SK-N-SH treated with all-trans-retinoic acid at 6 μM for 48 hours (cell line): ENCODE measurements at regions not wholly inside any gene's neighbourhood (a gene's known extent, or its start where the extent isn't known, plus 50 kb on each side); places are given as distances from the start of the nearest gene placed in this dataset.

Source experiments
- ATAC-seq: fragments of 200-7000 bp; cut with Tn5 transposase; 3 replicates; pipeline ENCODE4 v1.9.1; 2020; ENCODE audit warnings: mild to moderate bottlenecking, moderate library complexity
- ESRRG ChIP-seq: fragments of 250-450 bp; sonication (Bioruptor Pico); IDR thresholded peaks from 2 replicates; pipeline ENCODE4 v1.6.1; 2021; ENCODE audit warnings: mild to moderate bottlenecking
- ISL1 ChIP-seq: fragments of 250-450 bp; sonication (Bioruptor Pico); IDR thresholded peaks from 2 replicates; pipeline ENCODE4 v2.1.2; 2022; ENCODE audit warnings: mild to moderate bottlenecking, moderate library complexity
- RARB ChIP-seq: fragments of 250-450 bp; sonication (Bioruptor Pico); IDR thresholded peaks from 2 replicates; pipeline ENCODE4 v1.8.0; 2021; ENCODE audit warnings: mild to moderate bottlenecking, moderate library complexity
- SNAI2 ChIP-seq: fragments of 250-450 bp; sonication (Bioruptor Pico); IDR thresholded peaks from 2 replicates; pipeline ENCODE4 v1.5.0; 2020; ENCODE audit warnings: mild to moderate bottlenecking, moderate library complexity
- TCF4 ChIP-seq: fragments of 250-450 bp; sonication (Bioruptor Pico); IDR thresholded peaks from 2 replicates; pipeline ENCODE4 v1.8.0; 2021; ENCODE audit warnings: mild to moderate bottlenecking, moderate library complexity, borderline replicate concordance
- TOX ChIP-seq: fragments of 250-450 bp; sonication (Bioruptor Pico); IDR thresholded peaks from 2 replicates; pipeline ENCODE4 v1.8.0; 2021; ENCODE audit warnings: mild to moderate bottlenecking, moderate library complexity, borderline replicate concordance
- ZC3H10 ChIP-seq: fragments of 250-450 bp; sonication (Bioruptor Pico); IDR thresholded peaks from 2 replicates; pipeline ENCODE4 v1.5.1; 2021; ENCODE audit warnings: mild to moderate bottlenecking, moderate library complexity
- ZFP3 ChIP-seq: fragments of 250-450 bp; sonication (Bioruptor Pico); IDR thresholded peaks from 2 replicates; pipeline ENCODE4 v1.5.0; 2020; ENCODE audit warnings: mild to moderate bottlenecking, moderate library complexity
- ZFP30 ChIP-seq: fragments of 450-650 bp; formaldehyde crosslinking; IDR thresholded peaks from 2 replicates; pipeline ENCODE4 v1.5.0; 2022; ENCODE audit warnings: mild to moderate bottlenecking, moderate library complexity
- ZNF70 ChIP-seq: fragments of 450-650 bp; formaldehyde crosslinking; IDR thresholded peaks from 2 replicates; pipeline ENCODE4 v1.5.0; 2020; ENCODE audit warnings: mild to moderate bottlenecking, moderate library complexity
- TF ChIP-seq, protein P1 (sequence below): fragments of 250-450 bp; sonication (Bioruptor Pico); IDR thresholded peaks from 2 replicates; pipeline ENCODE4 v1.5.1; 2021; ENCODE audit warnings: mild to moderate bottlenecking, moderate library complexity
- TF ChIP-seq, protein P2 (sequence below): fragments of 250-450 bp; sonication (Bioruptor Pico); IDR thresholded peaks from 2 replicates; pipeline ENCODE4 v1.8.0; 2021; ENCODE audit warnings: low read depth, mild to moderate bottlenecking, moderate library complexity, borderline replicate concordance
- TF ChIP-seq, protein P3 (sequence below): fragments of 250-450 bp; sonication (Bioruptor Pico); IDR thresholded peaks from 2 replicates; pipeline ENCODE4 v1.5.1; 2020; ENCODE audit warnings: low read depth, mild to moderate bottlenecking, moderate library complexity
- TF ChIP-seq, protein P4 (sequence below): fragments of 250-450 bp; sonication (Bioruptor Pico); IDR thresholded peaks from 2 replicates; pipeline ENCODE4 v1.8.0; 2020; ENCODE audit warnings: mild to moderate bottlenecking, moderate library complexity, borderline replicate concordance

DNA sequence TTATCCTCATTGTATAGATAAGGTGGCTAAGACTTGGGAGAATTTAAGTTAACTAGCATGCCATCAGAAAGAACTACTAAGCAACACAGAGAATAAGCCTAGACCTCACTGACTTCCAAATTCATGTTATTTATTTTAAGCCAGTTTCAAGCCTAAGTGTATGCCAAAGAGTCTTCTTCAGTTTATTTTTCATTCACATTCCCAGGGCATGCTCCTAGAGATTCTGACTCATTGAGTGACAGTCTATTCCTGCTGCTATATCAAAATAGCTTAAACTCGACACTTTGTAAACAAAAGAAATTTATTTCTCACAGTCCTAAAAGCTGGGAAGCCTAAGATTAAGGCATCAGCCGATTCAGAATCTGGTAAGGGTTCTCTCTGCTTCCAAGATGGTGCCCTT, 467.1 kb downstream of the MBD2 start:
- ATAC-seq: no peak
- no peak for TF ChIP-seq ESRRG (CRISPR knock-in tag)
- TF ChIP-seq TOX (CRISPR knock-in tag): no peak

DNA sequence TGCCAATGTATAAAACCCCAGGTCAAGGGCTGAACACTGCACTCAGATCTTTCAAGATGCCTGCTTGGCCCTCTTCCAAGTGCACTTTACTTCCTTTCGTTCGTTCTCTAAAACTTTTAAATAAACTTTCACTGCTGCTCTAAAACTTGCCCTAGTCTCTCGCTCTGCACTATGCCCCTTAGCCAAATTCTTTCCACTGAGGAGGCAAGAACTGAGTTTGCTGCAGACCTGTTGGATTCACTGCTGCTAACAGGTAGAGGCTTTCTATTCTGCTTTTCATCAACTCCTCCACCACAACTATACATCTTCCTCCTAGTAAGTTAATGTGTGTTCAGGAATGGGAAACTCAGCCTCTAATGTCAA, 467.9 kb downstream of the MBD2 start:
- TF ChIP-seq SNAI2 (CRISPR knock-in tag) (no peak), ZFP30 (CRISPR knock-in tag) (no peak)
- TF ChIP-seq, protein P1, sequence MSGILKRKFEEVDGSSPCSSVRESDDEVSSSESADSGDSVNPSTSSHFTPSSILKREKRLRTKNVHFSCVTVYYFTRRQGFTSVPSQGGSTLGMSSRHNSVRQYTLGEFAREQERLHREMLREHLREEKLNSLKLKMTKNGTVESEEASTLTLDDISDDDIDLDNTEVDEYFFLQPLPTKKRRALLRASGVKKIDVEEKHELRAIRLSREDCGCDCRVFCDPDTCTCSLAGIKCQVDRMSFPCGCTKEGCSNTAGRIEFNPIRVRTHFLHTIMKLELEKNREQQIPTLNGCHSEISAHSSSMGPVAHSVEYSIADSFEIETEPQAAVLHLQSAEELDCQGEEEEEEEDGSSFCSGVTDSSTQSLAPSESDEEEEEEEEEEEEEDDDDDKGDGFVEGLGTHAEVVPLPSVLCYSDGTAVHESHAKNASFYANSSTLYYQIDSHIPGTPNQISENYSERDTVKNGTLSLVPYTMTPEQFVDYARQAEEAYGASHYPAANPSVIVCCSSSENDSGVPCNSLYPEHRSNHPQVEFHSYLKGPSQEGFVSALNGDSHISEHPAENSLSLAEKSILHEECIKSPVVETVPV (CRISPR knock-in tag): no peak
- TF ChIP-seq, protein P2, sequence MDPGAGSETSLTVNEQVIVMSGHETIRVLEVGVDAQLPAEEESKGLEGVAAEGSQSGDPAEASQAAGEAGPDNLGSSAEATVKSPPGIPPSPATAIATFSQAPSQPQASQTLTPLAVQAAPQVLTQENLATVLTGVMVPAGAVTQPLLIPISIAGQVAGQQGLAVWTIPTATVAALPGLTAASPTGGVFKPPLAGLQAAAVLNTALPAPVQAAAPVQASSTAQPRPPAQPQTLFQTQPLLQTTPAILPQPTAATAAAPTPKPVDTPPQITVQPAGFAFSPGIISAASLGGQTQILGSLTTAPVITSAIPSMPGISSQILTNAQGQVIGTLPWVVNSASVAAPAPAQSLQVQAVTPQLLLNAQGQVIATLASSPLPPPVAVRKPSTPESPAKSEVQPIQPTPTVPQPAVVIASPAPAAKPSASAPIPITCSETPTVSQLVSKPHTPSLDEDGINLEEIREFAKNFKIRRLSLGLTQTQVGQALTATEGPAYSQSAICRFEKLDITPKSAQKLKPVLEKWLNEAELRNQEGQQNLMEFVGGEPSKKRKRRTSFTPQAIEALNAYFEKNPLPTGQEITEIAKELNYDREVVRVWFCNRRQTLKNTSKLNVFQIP (CRISPR knock-in tag): no peak
- ATAC-seq: no peak

DNA sequence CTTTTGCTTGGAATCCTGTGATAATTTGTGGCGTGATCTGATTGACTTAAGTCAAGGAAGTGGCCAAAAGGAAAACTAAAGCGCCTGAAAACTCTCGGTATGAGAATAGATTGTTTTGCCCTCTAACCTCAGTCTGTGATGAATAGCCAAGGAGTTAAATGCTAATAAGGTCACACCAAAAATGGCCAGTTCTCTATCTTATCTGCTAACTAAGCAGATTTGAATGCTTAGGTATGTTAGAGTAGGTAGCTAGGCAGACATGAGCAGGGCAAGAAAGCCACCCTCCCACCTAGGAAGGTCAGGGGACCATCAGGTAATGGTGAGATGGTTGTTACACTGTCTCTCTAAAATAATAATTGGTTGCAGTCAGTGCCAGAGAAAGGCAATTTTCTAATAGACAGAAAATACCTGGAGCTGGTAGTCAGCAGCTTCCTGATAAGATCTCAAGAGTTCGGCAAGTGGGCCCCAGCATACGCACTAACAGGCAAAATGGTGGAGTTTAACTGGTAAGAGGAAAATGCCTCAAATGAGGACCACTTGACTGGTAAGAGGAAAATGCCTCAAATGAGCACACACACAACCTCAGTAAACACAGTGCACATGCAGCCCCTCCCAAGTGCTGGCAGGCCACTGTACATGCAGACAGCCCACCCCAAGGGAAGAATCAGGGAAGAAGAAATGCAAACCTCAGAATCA, 468.4 kb downstream of the MBD2 start:
- ATAC-seq: no peak
- TF ChIP-seq RARB (CRISPR knock-in tag) (no peak), ZNF70 (no peak), ZFP3 (no peak)

DNA sequence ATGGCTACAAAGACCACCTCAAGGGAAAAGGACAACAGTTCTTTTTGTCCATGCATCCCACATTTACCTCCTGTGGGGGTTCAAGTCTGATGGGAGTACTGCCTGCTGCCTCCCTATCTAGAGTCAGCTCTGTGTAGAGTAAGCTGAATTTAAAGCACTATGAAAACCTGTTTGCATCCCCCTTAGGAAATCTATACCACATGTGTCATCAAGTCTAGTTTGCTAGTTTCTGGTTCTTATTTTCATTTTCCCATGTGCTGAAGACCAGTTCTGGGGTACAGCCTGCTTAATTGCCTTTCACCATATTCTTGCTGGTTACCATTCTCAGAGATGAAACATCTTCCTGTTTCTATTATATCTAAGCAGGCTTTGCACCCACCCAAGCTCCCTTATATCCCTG, 470.3 kb downstream of the MBD2 start:
- TF ChIP-seq, protein P1 (CRISPR knock-in tag): no peak
- TF ChIP-seq RARB (CRISPR knock-in tag): no peak
- TF ChIP-seq, all 23 proteins: peak for 0
- ATAC-seq: no peak

DNA sequence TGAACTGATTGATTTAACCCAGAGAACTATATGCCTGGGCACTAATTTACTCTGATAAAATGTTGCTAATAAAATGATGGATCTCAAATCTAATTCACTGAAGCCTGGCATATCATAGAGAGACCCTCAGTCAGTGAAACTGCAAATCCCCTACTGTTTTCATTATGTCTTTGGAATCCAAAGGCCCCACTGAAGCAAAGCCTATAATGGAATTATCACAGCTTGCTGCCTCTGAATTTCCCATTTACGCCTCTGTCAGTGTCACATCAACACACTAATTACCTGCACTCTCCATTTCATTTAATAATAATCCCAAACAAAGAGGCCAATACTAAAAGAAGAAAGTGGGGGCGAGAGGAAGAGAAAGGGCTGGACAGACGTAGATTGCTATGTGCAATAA, 470.9 kb downstream of the MBD2 start:
- ATAC-seq: no peak
- TF ChIP-seq ZNF70 (no peak), ZC3H10 (no peak), TCF4 (no peak), ISL1 (CRISPR knock-in tag) (no peak), ZFP30 (CRISPR knock-in tag) (no peak), ZFP3 (no peak)
- TF ChIP-seq, protein P1 (CRISPR knock-in tag): no peak
- TF ChIP-seq, protein P3, sequence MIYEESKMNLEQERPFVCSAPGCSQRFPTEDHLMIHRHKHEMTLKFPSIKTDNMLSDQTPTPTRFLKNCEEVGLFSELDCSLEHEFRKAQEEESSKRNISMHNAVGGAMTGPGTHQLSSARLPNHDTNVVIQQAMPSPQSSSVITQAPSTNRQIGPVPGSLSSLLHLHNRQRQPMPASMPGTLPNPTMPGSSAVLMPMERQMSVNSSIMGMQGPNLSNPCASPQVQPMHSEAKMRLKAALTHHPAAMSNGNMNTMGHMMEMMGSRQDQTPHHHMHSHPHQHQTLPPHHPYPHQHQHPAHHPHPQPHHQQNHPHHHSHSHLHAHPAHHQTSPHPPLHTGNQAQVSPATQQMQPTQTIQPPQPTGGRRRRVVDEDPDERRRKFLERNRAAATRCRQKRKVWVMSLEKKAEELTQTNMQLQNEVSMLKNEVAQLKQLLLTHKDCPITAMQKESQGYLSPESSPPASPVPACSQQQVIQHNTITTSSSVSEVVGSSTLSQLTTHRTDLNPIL (CRISPR knock-in tag): no peak
- TF ChIP-seq, protein P2 (CRISPR knock-in tag): no peak
- TF ChIP-seq, protein P4, sequence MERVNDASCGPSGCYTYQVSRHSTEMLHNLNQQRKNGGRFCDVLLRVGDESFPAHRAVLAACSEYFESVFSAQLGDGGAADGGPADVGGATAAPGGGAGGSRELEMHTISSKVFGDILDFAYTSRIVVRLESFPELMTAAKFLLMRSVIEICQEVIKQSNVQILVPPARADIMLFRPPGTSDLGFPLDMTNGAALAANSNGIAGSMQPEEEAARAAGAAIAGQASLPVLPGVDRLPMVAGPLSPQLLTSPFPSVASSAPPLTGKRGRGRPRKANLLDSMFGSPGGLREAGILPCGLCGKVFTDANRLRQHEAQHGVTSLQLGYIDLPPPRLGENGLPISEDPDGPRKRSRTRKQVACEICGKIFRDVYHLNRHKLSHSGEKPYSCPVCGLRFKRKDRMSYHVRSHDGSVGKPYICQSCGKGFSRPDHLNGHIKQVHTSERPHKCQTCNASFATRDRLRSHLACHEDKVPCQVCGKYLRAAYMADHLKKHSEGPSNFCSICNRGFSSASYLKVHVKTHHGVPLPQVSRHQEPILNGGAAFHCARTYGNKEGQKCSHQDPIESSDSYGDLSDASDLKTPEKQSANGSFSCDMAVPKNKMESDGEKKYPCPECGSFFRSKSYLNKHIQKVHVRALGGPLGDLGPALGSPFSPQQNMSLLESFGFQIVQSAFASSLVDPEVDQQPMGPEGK (CRISPR knock-in tag): no peak
